Panc1 (cell line): ENCODE measurements at regions not wholly inside any gene's neighbourhood (a gene's known extent, or its start where the extent isn't known, plus 50 kb on each side); places are given as distances from the start of the nearest gene placed in this dataset.

Experiments used
- CTCF ChIP-seq: fragments of 450-650 bp; IDR thresholded peaks from 2 replicates; pipeline ENCODE4 v1.5.1; 2017; ENCODE audit warnings: mild to moderate bottlenecking
- POLR2AphosphoS5 ChIP-seq: IDR thresholded peaks from 2 replicates; pipeline ENCODE4 v1.6.1; 2012; ENCODE audit warnings: mild to moderate bottlenecking, low read depth, low read length, moderate library complexity
- SIN3A ChIP-seq: IDR thresholded peaks from 2 replicates; pipeline ENCODE4 v1.6.1; 2012; ENCODE audit warnings: low read depth, mild to moderate bottlenecking, low read length, moderate library complexity, borderline replicate concordance; ENCODE audit not compliant: insufficient read depth
- TCF7L2 ChIP-seq: IDR thresholded peaks from 2 replicates; pipeline ENCODE4 v1.6.1; 2011; ENCODE audit warnings: mild to moderate bottlenecking, low read depth, low read length, inconsistent platforms

GRCh38 chr4:24370421-24370820 is 213.9 kb downstream of the DHX15 start:
- no peak for TF ChIP-seq POLR2AphosphoS5
- TF ChIP-seq CTCF: no peak
- no peak for TF ChIP-seq SIN3A
- no peak for TF ChIP-seq TCF7L2
